ENCODE measurements at regions not wholly inside any gene's neighbourhood (a gene's known extent, or its start where the extent isn't known, plus 50 kb on each side); places are given as distances from the start of the nearest gene placed in this dataset.

DNA sequence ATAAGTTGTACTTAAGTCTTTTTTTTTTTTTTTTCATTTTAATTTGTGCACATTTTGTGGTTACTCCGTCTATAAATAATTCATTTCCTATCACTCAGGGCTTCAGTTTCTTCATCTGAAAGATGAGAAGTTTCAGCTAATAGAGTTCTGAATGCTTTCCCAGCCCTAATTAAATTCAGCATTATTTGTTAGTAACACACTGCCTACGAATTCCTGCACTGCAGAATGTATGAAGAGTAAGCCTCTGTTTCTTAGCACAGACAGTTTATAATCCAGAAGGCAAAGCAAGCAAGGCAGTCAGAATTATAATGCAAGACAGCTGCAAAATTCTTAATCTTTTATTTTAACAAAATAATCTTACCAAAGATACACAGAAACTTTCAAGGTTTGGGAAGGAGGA lies 138.0 kb upstream of the GHR start:
- TF ChIP-seq MYC (IDR thresholded peaks at IDR 0.05; ENCODE audit: low read depth, low read length) (no peak), POLR2A (IDR thresholded peaks at IDR 0.05; ENCODE audit: extremely low read depth, insufficient read length) (no peak)
- TF ChIP-seq, protein P1, sequence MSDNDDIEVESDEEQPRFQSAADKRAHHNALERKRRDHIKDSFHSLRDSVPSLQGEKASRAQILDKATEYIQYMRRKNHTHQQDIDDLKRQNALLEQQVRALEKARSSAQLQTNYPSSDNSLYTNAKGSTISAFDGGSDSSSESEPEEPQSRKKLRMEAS (IDR thresholded peaks at IDR 0.05; ENCODE audit: low read depth, low read length), result no peak
- TF ChIP-seq, protein P2, sequence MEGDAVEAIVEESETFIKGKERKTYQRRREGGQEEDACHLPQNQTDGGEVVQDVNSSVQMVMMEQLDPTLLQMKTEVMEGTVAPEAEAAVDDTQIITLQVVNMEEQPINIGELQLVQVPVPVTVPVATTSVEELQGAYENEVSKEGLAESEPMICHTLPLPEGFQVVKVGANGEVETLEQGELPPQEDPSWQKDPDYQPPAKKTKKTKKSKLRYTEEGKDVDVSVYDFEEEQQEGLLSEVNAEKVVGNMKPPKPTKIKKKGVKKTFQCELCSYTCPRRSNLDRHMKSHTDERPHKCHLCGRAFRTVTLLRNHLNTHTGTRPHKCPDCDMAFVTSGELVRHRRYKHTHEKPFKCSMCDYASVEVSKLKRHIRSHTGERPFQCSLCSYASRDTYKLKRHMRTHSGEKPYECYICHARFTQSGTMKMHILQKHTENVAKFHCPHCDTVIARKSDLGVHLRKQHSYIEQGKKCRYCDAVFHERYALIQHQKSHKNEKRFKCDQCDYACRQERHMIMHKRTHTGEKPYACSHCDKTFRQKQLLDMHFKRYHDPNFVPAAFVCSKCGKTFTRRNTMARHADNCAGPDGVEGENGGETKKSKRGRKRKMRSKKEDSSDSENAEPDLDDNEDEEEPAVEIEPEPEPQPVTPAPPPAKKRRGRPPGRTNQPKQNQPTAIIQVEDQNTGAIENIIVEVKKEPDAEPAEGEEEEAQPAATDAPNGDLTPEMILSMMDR (IDR thresholded peaks at IDR 0.05; ENCODE audit: low read depth, low read length), result no peak
- no peak for DNase-seq (ENCODE audit: low read depth)
- H3K4me3 ChIP-seq (ENCODE audit: low read depth, low read length), result no peak overlapping the region

DNA sequence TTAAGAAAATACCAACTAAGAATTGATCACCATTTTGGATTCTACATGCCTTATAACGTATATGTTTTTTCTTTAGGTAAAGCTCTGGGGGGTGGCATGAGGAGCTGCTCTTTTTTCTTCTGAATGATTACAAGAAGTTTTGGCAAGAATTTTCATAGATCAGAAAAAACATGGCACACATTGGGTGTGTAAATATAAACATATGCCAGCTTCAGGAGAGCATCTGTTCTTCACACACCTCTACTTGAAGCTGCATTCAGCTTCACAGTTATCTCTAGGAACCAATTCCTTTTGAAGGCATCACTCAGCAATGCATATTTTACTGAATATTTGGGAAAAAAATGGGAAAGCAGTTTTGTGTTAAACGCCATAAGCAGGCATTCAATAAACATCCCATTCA lies 122.7 kb upstream of the GHR start:
- no peak overlapping the region for H3K4me3 ChIP-seq (ENCODE audit: low read depth, low read length)
- no peak for DNase-seq (ENCODE audit: low read depth)
- TF ChIP-seq, protein P2 (IDR thresholded peaks at IDR 0.05; ENCODE audit: low read depth, low read length), result no peak

DNA sequence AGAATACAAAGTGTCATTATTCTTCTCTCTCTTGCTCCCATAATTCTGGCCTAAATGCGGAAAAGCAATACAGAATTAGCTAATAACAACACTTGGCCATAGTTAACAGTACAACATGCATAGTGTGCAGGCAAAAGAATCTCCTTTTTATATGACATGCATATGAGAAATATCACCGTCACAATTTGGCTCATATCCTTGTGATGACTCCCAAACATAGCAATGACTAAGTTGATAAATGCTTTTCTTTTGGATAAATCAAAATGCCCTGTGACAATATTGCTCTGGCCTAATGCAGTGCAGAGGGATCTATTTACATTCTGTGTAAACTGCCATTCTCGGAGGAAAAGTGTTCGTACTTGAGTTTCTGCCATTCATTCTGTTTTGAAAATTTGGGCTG lies 121.9 kb upstream of the GHR start:
- DNase-seq (ENCODE audit: low read depth), result no peak
- H3K4me3 ChIP-seq (ENCODE audit: low read depth, low read length), result no peak overlapping the region
- TF ChIP-seq POLR2A (IDR thresholded peaks at IDR 0.05; ENCODE audit: extremely low read depth, insufficient read length) (no peak), MYC (IDR thresholded peaks at IDR 0.05; ENCODE audit: low read depth, low read length) (no peak)
- TF ChIP-seq, protein P2 (IDR thresholded peaks at IDR 0.05; ENCODE audit: low read depth, low read length), result no peak
- TF ChIP-seq, protein P1 (IDR thresholded peaks at IDR 0.05; ENCODE audit: low read depth, low read length), result no peak

DNA sequence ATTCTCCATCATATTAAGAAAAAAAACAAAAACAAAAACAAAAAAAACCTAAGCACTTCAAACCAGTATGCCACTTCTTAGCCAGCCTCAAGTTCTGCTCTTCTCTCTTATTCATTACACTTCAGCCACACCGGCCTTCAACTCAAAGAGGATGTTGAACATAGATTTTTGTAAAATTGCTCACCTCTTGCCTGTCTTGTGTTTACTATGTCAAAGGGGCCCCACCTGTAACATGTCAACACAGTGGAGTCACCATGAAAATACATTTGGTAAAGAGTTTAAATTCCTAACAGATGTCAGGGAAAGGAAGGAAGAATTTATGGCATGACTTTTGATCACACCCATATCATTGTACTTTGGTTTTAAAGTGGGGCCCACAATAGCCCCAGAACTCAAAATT lies 121.1 kb upstream of the GHR start:
- no peak for DNase-seq (ENCODE audit: low read depth)
- TF ChIP-seq, protein P1 (IDR thresholded peaks at IDR 0.05; ENCODE audit: low read depth, low read length), result no peak
- no peak for TF ChIP-seq POLR2A (IDR thresholded peaks at IDR 0.05; ENCODE audit: extremely low read depth, insufficient read length)
- TF ChIP-seq MYC (IDR thresholded peaks at IDR 0.05; ENCODE audit: low read depth, low read length), result no peak
- TF ChIP-seq, protein P2 (IDR thresholded peaks at IDR 0.05; ENCODE audit: low read depth, low read length), result no peak
- no peak overlapping the region for H3K4me3 ChIP-seq (ENCODE audit: low read depth, low read length)

DNA sequence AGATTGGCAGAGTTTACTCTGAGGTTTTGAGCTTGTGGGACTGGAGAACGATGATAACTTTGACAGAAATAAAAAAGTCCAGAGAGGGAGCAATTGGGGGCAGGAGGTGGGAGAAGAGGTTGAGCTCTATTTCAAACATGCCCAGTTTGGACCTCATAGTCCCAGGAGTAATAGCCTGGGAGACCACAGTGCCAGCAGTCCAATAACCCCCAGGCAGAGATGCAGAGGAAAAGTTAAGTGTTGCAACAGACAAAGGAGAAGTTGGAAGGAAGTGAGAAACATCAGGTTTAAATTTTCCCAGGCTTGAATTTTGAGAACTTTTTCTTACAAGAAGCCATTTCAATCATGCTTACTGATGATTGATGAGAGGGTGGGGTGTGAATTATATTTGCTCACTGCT lies 117.0 kb upstream of the GHR start:
- DNase-seq (ENCODE audit: low read depth), result no peak
- TF ChIP-seq MYC (IDR thresholded peaks at IDR 0.05; ENCODE audit: low read depth, low read length), result no peak
- TF ChIP-seq, protein P1 (IDR thresholded peaks at IDR 0.05; ENCODE audit: low read depth, low read length), result no peak
- no peak for TF ChIP-seq POLR2A (IDR thresholded peaks at IDR 0.05; ENCODE audit: extremely low read depth, insufficient read length)
- H3K4me3 ChIP-seq (ENCODE audit: low read depth, low read length), result no peak overlapping the region

DNA sequence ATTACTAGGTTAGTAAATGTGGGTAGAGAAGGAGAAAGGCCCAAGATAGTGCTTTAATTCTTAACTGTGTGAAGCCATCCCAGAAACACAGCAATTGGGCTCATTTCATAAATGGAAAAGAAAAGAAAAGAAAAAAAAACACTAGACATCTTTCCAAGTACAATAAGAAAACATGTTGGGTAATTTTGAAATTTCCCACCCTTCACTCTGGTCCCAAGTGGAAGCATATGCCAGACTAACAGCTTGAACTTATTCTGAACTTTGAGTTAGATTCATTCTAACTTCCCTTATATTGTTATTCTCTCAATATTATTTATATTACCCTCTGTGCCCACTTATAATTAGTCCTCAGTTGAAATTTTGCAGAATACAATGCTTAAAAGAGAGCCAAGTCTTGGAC lies 113.4 kb upstream of the GHR start:
- TF ChIP-seq, protein P2 (IDR thresholded peaks at IDR 0.05; ENCODE audit: low read depth, low read length), result no peak
- TF ChIP-seq POLR2A (IDR thresholded peaks at IDR 0.05; ENCODE audit: extremely low read depth, insufficient read length), result no peak
- TF ChIP-seq MYC (IDR thresholded peaks at IDR 0.05; ENCODE audit: low read depth, low read length), result no peak
- TF ChIP-seq, protein P1 (IDR thresholded peaks at IDR 0.05; ENCODE audit: low read depth, low read length), result no peak
- H3K4me3 ChIP-seq (ENCODE audit: low read depth, low read length), result no peak overlapping the region
- no peak for DNase-seq (ENCODE audit: low read depth)

Measured in NB4 (cell line).